ENCODE measurements at regions not wholly inside any gene's neighbourhood (a gene's known extent, or its start where the extent isn't known, plus 50 kb on each side); places are given as distances from the start of the nearest gene placed in this dataset.

- no peaks in the 10 kb centered on the region for H3K27me3 Mint-ChIP-seq (ENCODE audit: low read depth)
- H3K9me3 Mint-ChIP-seq: peaks cover 17% of the 10 kb centered on the region
- H3K36me3 Mint-ChIP-seq: peaks cover 5% of the 10 kb centered on the region
- no peak for TF ChIP-seq CTCF (IDR thresholded peaks at IDR 0.05; ENCODE audit: unreplicated experiment)
- no peak for DNase-seq (ENCODE audit: low spot score in 2 of 2, unreplicated experiment in 2 of 2)
- H3K4me1 Mint-ChIP-seq: peaks cover 9% of the 10 kb centered on the region
- no peak overlapping the region for H3K4me3 Mint-ChIP-seq
- H3K27ac Mint-ChIP-seq: no peak overlapping the region
Measured at GRCh38 chr15:81558056-81558455, 184.0 kb upstream of the TMC3 start.

GRCh38 chr15:81555346-81555745 is 181.3 kb upstream of the TMC3 start:
- DNase-seq (ENCODE audit: low spot score in 2 of 2, unreplicated experiment in 2 of 2): no peak
- Mint-ChIP-seq H3K27me3 (ENCODE audit: low read depth) (no peaks in the 10 kb centered on the region), H3K36me3 (peaks cover 5% of the 10 kb centered on the region), H3K27ac (no peak overlapping the region), H3K9me3 (peaks cover 17% of the 10 kb centered on the region), H3K4me1 (peaks cover 1% of the 10 kb centered on the region), H3K4me3 (no peak overlapping the region)
- TF ChIP-seq CTCF (IDR thresholded peaks at IDR 0.05; ENCODE audit: unreplicated experiment): no peak

GRCh38 chr15:81548365-81549130 is 174.5 kb upstream of the TMC3 start:
- TF ChIP-seq CTCF (IDR thresholded peaks at IDR 0.05; ENCODE audit: unreplicated experiment): no peak
- no peak overlapping the region for H3K27ac Mint-ChIP-seq
- DNase-seq (ENCODE audit: low spot score in 2 of 2, unreplicated experiment in 2 of 2): no peak

GRCh38 chr15:81547521-81548132 is 173.6 kb upstream of the TMC3 start:
- Mint-ChIP-seq H3K36me3 (no peaks in the 10 kb centered on the region), H3K27me3 (ENCODE audit: low read depth) (peaks cover 15% of the 10 kb centered on the region), H3K9me3 (peaks cover 6% of the 10 kb centered on the region), H3K27ac (no peak overlapping the region), H3K4me1 (peaks cover 33% of the 10 kb centered on the region), H3K4me3 (no peak overlapping the region)
- DNase-seq (ENCODE audit: low spot score in 2 of 2, unreplicated experiment in 2 of 2): no peak
- no peak for TF ChIP-seq CTCF (IDR thresholded peaks at IDR 0.05; ENCODE audit: unreplicated experiment)

More at GRCh38 chr15:81548365-81549130, 174.5 kb upstream of the TMC3 start:
- Mint-ChIP-seq H3K9me3 (no peaks in the 10 kb centered on the region), H3K27me3 (ENCODE audit: low read depth) (peaks cover 15% of the 10 kb centered on the region), H3K36me3 (no peaks in the 10 kb centered on the region), H3K4me3 (no peak overlapping the region), H3K4me1 (peaks cover 33% of the 10 kb centered on the region)

- Mint-ChIP-seq H3K27me3 (ENCODE audit: low read depth) (peaks cover 21% of the 10 kb centered on the region), H3K4me3 (no peak overlapping the region), H3K36me3 (no peaks in the 10 kb centered on the region), H3K9me3 (peaks cover 6% of the 10 kb centered on the region), H3K27ac (no peak overlapping the region), H3K4me1 (peaks cover 33% of the 10 kb centered on the region)
- TF ChIP-seq CTCF (IDR thresholded peaks at IDR 0.05; ENCODE audit: unreplicated experiment): no peak
- no peak for DNase-seq (ENCODE audit: low spot score in 2 of 2, unreplicated experiment in 2 of 2)
Measured at GRCh38 chr15:81544385-81544784, 170.4 kb upstream of the TMC3 start.
